ENCODE measurements at regions not wholly inside any gene's neighbourhood (a gene's known extent, or its start where the extent isn't known, plus 50 kb on each side); places are given as distances from the start of the nearest gene placed in this dataset.

DNA sequence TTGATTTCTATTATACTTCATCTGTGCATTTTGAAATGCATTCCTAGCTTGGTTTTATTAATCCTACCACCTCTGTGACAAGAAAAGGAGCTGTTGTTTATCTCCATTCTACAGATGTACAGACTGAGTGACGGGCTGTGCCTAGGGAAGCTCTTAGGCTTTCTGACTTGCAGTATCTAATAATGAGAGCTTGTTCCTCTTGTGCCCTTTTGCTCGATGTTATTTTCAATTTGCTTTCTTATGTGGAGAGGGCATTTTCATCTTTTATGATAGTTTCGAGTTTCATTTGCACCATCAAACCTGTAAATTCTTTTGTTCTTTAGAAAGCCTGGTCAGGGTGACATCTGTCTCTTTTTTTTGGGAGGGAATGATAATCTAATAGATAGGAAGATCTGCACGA, 256.5 kb downstream of the C4orf33 start:
- BruUV-seq (replicated peaks), result no TSS peak
- Histone ChIP-seq H3K56ac (ENCODE audit: extremely low read depth, insufficient read depth, low read length) (no peak overlapping the region), H2AFZ (replicated peaks; ENCODE audit: low read length, poor library complexity) (no peak overlapping the region), H3K79me1 (ENCODE audit: low read depth in 1 of 2, low read length in 2 of 2) (no peaks in the 10 kb centered on the region), H4K20me1 (ENCODE audit: insufficient read depth, low read length) (no peaks in the 10 kb centered on the region), H3K9me1 (ENCODE audit: insufficient read depth, low read length) (no peaks in the 10 kb centered on the region), H2BK5ac (ENCODE audit: low read depth, low read length, poor library complexity, severe bottlenecking) (no peak overlapping the region), H3K4me2 (ENCODE audit: low read depth, low read length) (no peak overlapping the region), H2BK120ac (ENCODE audit: low read depth, low read length) (no peak overlapping the region), H3K27ac (ENCODE audit: insufficient read depth, low read length) (no peak overlapping the region), H3K9me3 (ENCODE audit: control insufficient read depth, insufficient read depth, low read length) (no peaks in the 10 kb centered on the region), H3K36me3 (ENCODE audit: control insufficient read depth, insufficient read depth, low read length) (no peaks in the 10 kb centered on the region), H4K8ac (ENCODE audit: low read depth in 2 of 2, low read length in 2 of 2) (no peak overlapping the region), H2AK9ac (replicated peaks; ENCODE audit: low read depth, low read length, poor library complexity) (no peak overlapping the region), H2BK15ac (ENCODE audit: low read depth, low read length) (no peak overlapping the region), H4K91ac (ENCODE audit: insufficient read depth, low read depth, low read length) (no peak overlapping the region), H3K18ac (ENCODE audit: low read depth, low read length) (no peak overlapping the region), H2BK20ac (ENCODE audit: low read depth, low read length) (no peak overlapping the region), H4K5ac (ENCODE audit: low read depth, low read length) (no peak overlapping the region), H3K27me3 (ENCODE audit: control insufficient read depth, insufficient read depth, low read length) (peaks cover 5% of the 10 kb centered on the region; the same call in 1 of the 2 replicates), H3K23ac (ENCODE audit: low read depth, low read length) (no peak overlapping the region), H3K14ac (replicated peaks; ENCODE audit: low read depth, low read length) (no peak overlapping the region), H3K4me1 (ENCODE audit: control insufficient read depth, insufficient read depth, low read length) (no peaks in the 10 kb centered on the region), H3K9ac (ENCODE audit: low read depth, low read length) (no peak overlapping the region), H2AK5ac (ENCODE audit: low read depth, low read length) (no peak overlapping the region), H3K4ac (ENCODE audit: low read depth, low read length) (no peak overlapping the region), H3K4me3 (ENCODE audit: insufficient read depth, low read depth, low read length) (no peak overlapping the region)
- CTCF ChIA-PET, result interaction anchor here (1.6 kb wide), 1 partner anchor 10 kb away, joined by 5 read pairs; no protein-coding TSS in a partner anchor
- intact Hi-C loops (cut with micrococcal nuclease) (no loop called here), dilution Hi-C loops (cut with HindIII; ENCODE audit: low sequenced_read_pairs, unreplicated experiment) (no loop called here), in situ Hi-C loops (cut with MboI; ENCODE audit: low sequenced_read_pairs) (no loop called here)
- POLR2A ChIA-PET (ENCODE audit: unreplicated experiment), result no interaction called here
- no CpG with 5 or more reads among the region's 4 CpGs for WGBS, 2 experiments (ENCODE audit: extremely low coverage in 2 of 2, insufficient read length in 1 of 2)
- no peak for ATAC-seq (ENCODE audit: low read depth)
- TF ChIP-seq BHLHE40 (IDR thresholded peaks at IDR 0.05; ENCODE audit: low read depth, low read length), result no peak
- no peak for TF ChIP-seq CEBPB (IDR thresholded peaks at IDR 0.05; ENCODE audit: low read depth, low read length)
- no peak for TF ChIP-seq SMC3 (IDR thresholded peaks at IDR 0.05; ENCODE audit: low read depth, low read length)
- TF ChIP-seq RAD21 (IDR thresholded peaks at IDR 0.05; ENCODE audit: low read length), result no peak
- TF ChIP-seq, protein P1, sequence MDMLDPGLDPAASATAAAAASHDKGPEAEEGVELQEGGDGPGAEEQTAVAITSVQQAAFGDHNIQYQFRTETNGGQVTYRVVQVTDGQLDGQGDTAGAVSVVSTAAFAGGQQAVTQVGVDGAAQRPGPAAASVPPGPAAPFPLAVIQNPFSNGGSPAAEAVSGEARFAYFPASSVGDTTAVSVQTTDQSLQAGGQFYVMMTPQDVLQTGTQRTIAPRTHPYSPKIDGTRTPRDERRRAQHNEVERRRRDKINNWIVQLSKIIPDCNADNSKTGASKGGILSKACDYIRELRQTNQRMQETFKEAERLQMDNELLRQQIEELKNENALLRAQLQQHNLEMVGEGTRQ (IDR thresholded peaks at IDR 0.05; ENCODE audit: low read depth, low read length), result no peak
- TF ChIP-seq CHD1 (IDR thresholded peaks at IDR 0.05; ENCODE audit: low read depth, low read length), result no peak
- TF ChIP-seq, protein P2, sequence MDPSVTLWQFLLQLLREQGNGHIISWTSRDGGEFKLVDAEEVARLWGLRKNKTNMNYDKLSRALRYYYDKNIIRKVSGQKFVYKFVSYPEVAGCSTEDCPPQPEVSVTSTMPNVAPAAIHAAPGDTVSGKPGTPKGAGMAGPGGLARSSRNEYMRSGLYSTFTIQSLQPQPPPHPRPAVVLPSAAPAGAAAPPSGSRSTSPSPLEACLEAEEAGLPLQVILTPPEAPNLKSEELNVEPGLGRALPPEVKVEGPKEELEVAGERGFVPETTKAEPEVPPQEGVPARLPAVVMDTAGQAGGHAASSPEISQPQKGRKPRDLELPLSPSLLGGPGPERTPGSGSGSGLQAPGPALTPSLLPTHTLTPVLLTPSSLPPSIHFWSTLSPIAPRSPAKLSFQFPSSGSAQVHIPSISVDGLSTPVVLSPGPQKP (IDR thresholded peaks at IDR 0.05; ENCODE audit: borderline replicate concordance, low read depth, low read length), result no peak
- no peak for TF ChIP-seq MXI1 (IDR thresholded peaks at IDR 0.05; ENCODE audit: borderline replicate concordance, low read depth, low read length)
- TF ChIP-seq FOS (IDR thresholded peaks at IDR 0.05; ENCODE audit: low read depth, low read length), result no peak
- no peak for TF ChIP-seq MAFK (IDR thresholded peaks at IDR 0.05; ENCODE audit: low read depth, low read length)
- TF ChIP-seq RCOR1 (IDR thresholded peaks at IDR 0.05; ENCODE audit: insufficient replicate concordance, low read length), result no peak
- no peak for TF ChIP-seq MAZ (IDR thresholded peaks at IDR 0.05; ENCODE audit: borderline replicate concordance, low read depth, low read length)
- DNase-seq, result no peak

Measured in IMR-90 (cell line).